Coronary artery (tissue), 2 donors: ENCODE measurements at regions not wholly inside any gene's neighbourhood (a gene's known extent, or its start where the extent isn't known, plus 50 kb on each side); places are given as distances from the start of the nearest gene placed in this dataset.

Source experiments
- DNase-seq: peaks from one replicate; pipeline ENCODE4 v3.0.0-alpha.2; 2017; ENCODE audit warnings: low spot score
- H3K27ac ChIP-seq, 2 donors: fragments of 200-600 bp; sonication (generic); one replicate each; pipeline ENCODE4 v1.5.1; 2016 to 2019
- H3K4me3 ChIP-seq: fragments of 200-600 bp; sonication (generic); 2 replicates; pipeline ENCODE4 v1.5.1; 2016; ENCODE audit warnings: mild to moderate bottlenecking, moderate library complexity
- CTCF ChIP-seq: fragments of 200-600 bp; sonication (generic); IDR thresholded peaks from one replicate; pipeline ENCODE4 v1.5.1; 2019; ENCODE audit warnings: antibody characterized with exemption

- no peak for DNase-seq
- no peak overlapping the region for H3K27ac ChIP-seq
- no peak for TF ChIP-seq CTCF
- no peak overlapping the region for H3K4me3 ChIP-seq
These were observed 120.0 kb upstream of the ARRDC4 start for GRCh38 chr15:97840501-97840900.

- no peak for DNase-seq
- H3K4me3 ChIP-seq, result no peak overlapping the region
These were observed 118.9 kb upstream of the ARRDC4 start for GRCh38 chr15:97841558-97841957.

GRCh38 chr15:97849183-97849582 lies 111.3 kb upstream of the ARRDC4 start:
- TF ChIP-seq CTCF, result no peak
- no peak overlapping the region for H3K27ac ChIP-seq

More at GRCh38 chr15:97841558-97841957, 118.9 kb upstream of the ARRDC4 start:
- no peak overlapping the region for H3K27ac ChIP-seq
- no peak for TF ChIP-seq CTCF

GRCh38 chr15:97858296-97858695 lies 102.2 kb upstream of the ARRDC4 start:
- DNase-seq, result no peak
- no peak overlapping the region for H3K4me3 ChIP-seq
- TF ChIP-seq CTCF, result no peak
- no peak overlapping the region for H3K27ac ChIP-seq

More at GRCh38 chr15:97849183-97849582, 111.3 kb upstream of the ARRDC4 start:
- no peak overlapping the region for H3K4me3 ChIP-seq
- no peak for DNase-seq

GRCh38 chr15:97861529-97862260 lies 98.8 kb upstream of the ARRDC4 start:
- Histone ChIP-seq H3K27ac (no peak overlapping the region), H3K4me3 (no peak overlapping the region)
- DNase-seq, result no peak
- TF ChIP-seq CTCF, result no peak

GRCh38 chr15:97866959-97867358 lies 93.5 kb upstream of the ARRDC4 start:
- no peak for TF ChIP-seq CTCF
- no peak for DNase-seq
- Histone ChIP-seq H3K4me3 (no peak overlapping the region), H3K27ac (no peak overlapping the region)

GRCh38 chr15:97867870-97868269 lies 92.6 kb upstream of the ARRDC4 start:
- no peak for DNase-seq
- TF ChIP-seq CTCF, result no peak
- Histone ChIP-seq H3K27ac (no peak overlapping the region), H3K4me3 (no peak overlapping the region)
